GM10266 (cell line): ENCODE measurements at regions not wholly inside any gene's neighbourhood (a gene's known extent, or its start where the extent isn't known, plus 50 kb on each side); places are given as distances from the start of the nearest gene placed in this dataset.
"Not testable (repeated sequence)": the region's sequence is repeated elsewhere in the genome, so short reads cannot be mapped to it uniquely, and the experiment has no call there.

Experiments
- DNase-seq: peaks from one replicate; pipeline ENCODE4 v3.0.0; 2012; ENCODE audit errors: extremely low spot score
- CTCF ChIP-seq: IDR thresholded peaks from 2 replicates; pipeline ENCODE4 v1.5.1; 2012; ENCODE audit warnings: mild to moderate bottlenecking, low read depth; ENCODE audit not compliant: control insufficient read depth, insufficient read depth; ENCODE audit errors: missing control alignments

GRCh38 chr7:142470544-142470830 is 212.6 kb upstream of the PRSS58 start:
- no peak for DNase-seq
- no peak for TF ChIP-seq CTCF

- no peak for TF ChIP-seq CTCF
- no peak for DNase-seq
Observed at GRCh38 chr7:142469696-142470543, 212.1 kb upstream of the PRSS58 start.

GRCh38 chr7:142468871-142469665 is 211.2 kb upstream of the PRSS58 start:
- no peak for DNase-seq
- no peak for TF ChIP-seq CTCF

DNA sequence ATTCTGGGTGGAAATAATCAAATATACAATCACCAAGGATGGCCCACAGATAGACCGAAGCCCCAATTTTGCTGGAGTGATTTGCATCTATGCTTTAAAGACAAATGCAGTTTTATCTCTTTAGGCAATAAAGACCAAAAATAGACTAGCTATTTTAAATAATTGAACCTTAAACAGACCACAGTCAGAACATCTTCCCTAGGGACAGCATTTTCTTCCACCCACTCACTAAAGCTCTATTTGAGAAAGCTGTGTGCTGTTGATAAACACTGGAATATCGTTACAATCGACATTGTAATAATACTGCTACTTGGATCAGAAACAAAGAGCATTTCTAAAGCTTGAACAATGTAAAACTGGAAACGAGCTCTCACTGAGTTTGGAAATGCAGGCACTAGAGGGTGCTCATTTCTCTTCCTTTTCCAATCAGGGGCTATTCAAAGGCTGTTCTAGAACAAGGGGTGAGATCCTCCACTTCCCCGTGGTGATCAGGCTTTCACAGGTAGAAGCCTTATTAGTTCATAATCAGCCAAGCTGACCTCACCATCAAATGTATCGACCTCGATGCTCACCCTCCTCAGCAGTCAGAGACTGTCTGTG is 209.3 kb upstream of the PRSS58 start:
- not testable (repeated sequence) for DNase-seq

DNA sequence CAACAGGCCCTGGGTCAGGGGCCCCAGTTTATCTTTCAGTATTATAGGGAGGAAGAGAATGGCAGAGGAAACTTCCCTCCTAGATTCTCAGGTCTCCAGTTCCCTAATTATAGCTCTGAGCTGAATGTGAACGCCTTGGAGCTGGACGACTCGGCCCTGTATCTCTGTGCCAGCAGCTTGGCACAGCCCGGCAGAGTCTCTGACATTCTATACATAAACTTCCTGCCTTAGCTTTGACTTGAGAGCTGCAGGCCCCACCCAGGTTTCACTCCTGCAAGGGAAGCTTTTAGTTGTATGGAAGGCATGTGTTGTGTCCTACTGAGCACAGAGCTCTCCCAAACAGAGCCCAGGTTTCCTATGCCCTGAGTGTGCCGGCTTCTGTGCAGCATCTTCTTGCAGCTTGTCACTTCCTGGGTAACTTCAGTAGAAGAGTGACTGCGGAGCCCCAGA is 205.6 kb upstream of the PRSS58 start:
- no peak for TF ChIP-seq CTCF

DNA sequence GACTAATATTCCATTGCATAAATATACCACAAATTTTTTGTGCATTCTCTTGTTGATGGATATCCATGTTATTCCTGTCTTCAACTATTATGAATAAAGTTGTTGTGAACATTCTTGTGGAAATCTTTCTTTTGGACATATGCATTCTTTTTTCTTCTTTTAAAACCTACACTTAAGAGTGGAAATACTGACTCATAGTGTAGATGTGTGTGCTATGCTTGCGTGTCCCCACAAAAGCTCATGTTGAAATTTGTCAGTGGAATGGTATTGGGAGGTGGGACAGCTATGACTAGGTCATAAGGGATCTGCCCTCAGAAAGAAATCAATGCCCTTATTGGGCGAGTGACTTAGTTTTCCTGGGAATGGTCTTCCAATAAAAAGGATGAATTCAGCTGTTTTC is 203.6 kb upstream of the PRSS58 start:
- DNase-seq: no peak
- TF ChIP-seq CTCF: no peak

More for the DNA sequence above, 205.6 kb upstream of the PRSS58 start:
- no peak for DNase-seq

- no peak for DNase-seq
- TF ChIP-seq CTCF: no peak
Observed at GRCh38 chr7:142460402-142461117, 202.7 kb upstream of the PRSS58 start.
